LNCaP clone FGC (cell line): ENCODE measurements at regions not wholly inside any gene's neighbourhood (a gene's known extent, or its start where the extent isn't known, plus 50 kb on each side); places are given as distances from the start of the nearest gene placed in this dataset.
A peak's percentile ranks its signal among the peaks of the same experiment; 100 is the strongest.
"Not testable (repeated sequence)": the region's sequence is repeated elsewhere in the genome, so short reads cannot be mapped to it uniquely, and the experiment has no call there.

Source experiments
- DNase-seq: peaks from one replicate; pipeline ENCODE4 v3.0.0-alpha.2; 2011; ENCODE audit warnings: low read depth
- H3K4me3 ChIP-seq: 2 replicates; pipeline ENCODE4 v1.5.1; 2011; ENCODE audit warnings: mild to moderate bottlenecking, low read depth, low read length, control low read depth
- CTCF ChIP-seq: IDR thresholded peaks from 2 replicates; pipeline ENCODE4 v1.5.1; 2012; ENCODE audit warnings: mild to moderate bottlenecking; ENCODE audit not compliant: control insufficient read depth, insufficient read depth; ENCODE audit errors: extremely low read depth

GRCh38 chr7:131924857-131925256 is 368.4 kb upstream of the PODXL start:
- no peak for DNase-seq
- no peak for TF ChIP-seq CTCF
- peak overlapping the region; percentile 37 for H3K4me3 ChIP-seq

GRCh38 chr7:131922948-131923347 is 366.5 kb upstream of the PODXL start:
- H3K4me3 ChIP-seq, DNase-seq: not testable (repeated sequence)

GRCh38 chr7:131921016-131921415 is 364.6 kb upstream of the PODXL start:
- no peak for DNase-seq
- H3K4me3 ChIP-seq, result no peak overlapping the region
- TF ChIP-seq CTCF, result no peak

GRCh38 chr7:131919920-131920709 is 363.7 kb upstream of the PODXL start:
- TF ChIP-seq CTCF, result no peak
- no peak for DNase-seq
- no peak overlapping the region for H3K4me3 ChIP-seq

- DNase-seq, result no peak
- H3K4me3 ChIP-seq, result no peak overlapping the region
- no peak for TF ChIP-seq CTCF
Measured at GRCh38 chr7:131911112-131911511, 354.7 kb upstream of the PODXL start.

GRCh38 chr7:131909151-131909768 is 352.8 kb upstream of the PODXL start:
- H3K4me3 ChIP-seq, result no peak overlapping the region
- no peak for TF ChIP-seq CTCF
- DNase-seq, result no peak

- no peak for DNase-seq
- H3K4me3 ChIP-seq, result no peak overlapping the region
- no peak for TF ChIP-seq CTCF
Measured at GRCh38 chr7:131908714-131909113, 352.3 kb upstream of the PODXL start.
